ENCODE measurements at regions not wholly inside any gene's neighbourhood (a gene's known extent, or its start where the extent isn't known, plus 50 kb on each side); places are given as distances from the start of the nearest gene placed in this dataset.
A peak's percentile ranks its signal among the peaks of the same experiment; 100 is the strongest.

- in situ Hi-C loops (cut with HindIII; ENCODE audit: low pct_unique_long_range_greater_than_20kb, low sequenced_read_pairs) = no loop called here
- DNase-seq (ENCODE audit: low read depth, low spot score) = no peak
Observed at GRCh38 chr1:104348277-104348676, 598.6 kb downstream of the AMY1C start.

GRCh38 chr1:104353580-104353979, 603.9 kb downstream of the AMY1C start:
- DNase-seq (ENCODE audit: low read depth, low spot score) = no peak
- in situ Hi-C loops (cut with HindIII; ENCODE audit: low pct_unique_long_range_greater_than_20kb, low sequenced_read_pairs) = no loop called here

- peak; percentile 13 for DNase-seq (ENCODE audit: low read depth, low spot score)
- in situ Hi-C loops (cut with HindIII; ENCODE audit: low pct_unique_long_range_greater_than_20kb, low sequenced_read_pairs) = no loop called here
Observed at GRCh38 chr1:104358086-104358485, 608.4 kb downstream of the AMY1C start.

- peak; percentile 79 for DNase-seq (ENCODE audit: low read depth, low spot score)
- in situ Hi-C loops (cut with HindIII; ENCODE audit: low pct_unique_long_range_greater_than_20kb, low sequenced_read_pairs) = no loop called here
Observed at GRCh38 chr1:104358621-104359020, 608.9 kb downstream of the AMY1C start.

GRCh38 chr1:104378414-104378813, 628.7 kb downstream of the AMY1C start:
- in situ Hi-C loops (cut with HindIII; ENCODE audit: low pct_unique_long_range_greater_than_20kb, low sequenced_read_pairs) = no loop called here
- no peak for DNase-seq (ENCODE audit: low read depth, low spot score)

GRCh38 chr1:104380003-104380402, 630.3 kb downstream of the AMY1C start:
- in situ Hi-C loops (cut with HindIII; ENCODE audit: low pct_unique_long_range_greater_than_20kb, low sequenced_read_pairs) = no loop called here
- DNase-seq (ENCODE audit: low read depth, low spot score) = peak; percentile 52

- in situ Hi-C loops (cut with HindIII; ENCODE audit: low pct_unique_long_range_greater_than_20kb, low sequenced_read_pairs) = no loop called here
- DNase-seq (ENCODE audit: low read depth, low spot score) = peak; percentile 89
Observed at GRCh38 chr1:104387716-104388508, 638.2 kb downstream of the AMY1C start.

GRCh38 chr1:104392552-104392951, 642.9 kb downstream of the AMY1C start:
- in situ Hi-C loops (cut with HindIII; ENCODE audit: low pct_unique_long_range_greater_than_20kb, low sequenced_read_pairs) = no loop called here

GRCh38 chr1:104402178-104402577, 652.5 kb downstream of the AMY1C start:
- in situ Hi-C loops (cut with HindIII; ENCODE audit: low pct_unique_long_range_greater_than_20kb, low sequenced_read_pairs) = no loop called here

More at GRCh38 chr1:104392552-104392951, 642.9 kb downstream of the AMY1C start:
- DNase-seq (ENCODE audit: low read depth, low spot score) = no peak

GRCh38 chr1:104403883-104404282, 654.2 kb downstream of the AMY1C start:
- DNase-seq (ENCODE audit: low read depth, low spot score) = no peak
- in situ Hi-C loops (cut with HindIII; ENCODE audit: low pct_unique_long_range_greater_than_20kb, low sequenced_read_pairs) = no loop called here

More at GRCh38 chr1:104402178-104402577, 652.5 kb downstream of the AMY1C start:
- DNase-seq (ENCODE audit: low read depth, low spot score) = peak; percentile 10

GRCh38 chr1:104406728-104407127, 657.0 kb downstream of the AMY1C start:
- DNase-seq (ENCODE audit: low read depth, low spot score) = peak; percentile 94
- in situ Hi-C loops (cut with HindIII; ENCODE audit: low pct_unique_long_range_greater_than_20kb, low sequenced_read_pairs) = no loop called here

- in situ Hi-C loops (cut with HindIII; ENCODE audit: low pct_unique_long_range_greater_than_20kb, low sequenced_read_pairs) = no loop called here
- no peak for DNase-seq (ENCODE audit: low read depth, low spot score)
Observed at GRCh38 chr1:104408268-104408667, 658.6 kb downstream of the AMY1C start.

GRCh38 chr1:104435255-104435654, 685.6 kb downstream of the AMY1C start:
- no peak for DNase-seq (ENCODE audit: low read depth, low spot score)
- in situ Hi-C loops (cut with HindIII; ENCODE audit: low pct_unique_long_range_greater_than_20kb, low sequenced_read_pairs) = no loop called here

- no peak for DNase-seq (ENCODE audit: low read depth, low spot score)
- in situ Hi-C loops (cut with HindIII; ENCODE audit: low pct_unique_long_range_greater_than_20kb, low sequenced_read_pairs) = no loop called here
Observed at GRCh38 chr1:104440011-104440410, 690.3 kb downstream of the AMY1C start.

GRCh38 chr1:104456724-104457123, 707.0 kb downstream of the AMY1C start:
- in situ Hi-C loops (cut with HindIII; ENCODE audit: low pct_unique_long_range_greater_than_20kb, low sequenced_read_pairs) = no loop called here

GRCh38 chr1:104459886-104460285, 710.2 kb downstream of the AMY1C start:
- in situ Hi-C loops (cut with HindIII; ENCODE audit: low pct_unique_long_range_greater_than_20kb, low sequenced_read_pairs) = no loop called here
- no peak for DNase-seq (ENCODE audit: low read depth, low spot score)

More at GRCh38 chr1:104456724-104457123, 707.0 kb downstream of the AMY1C start:
- no peak for DNase-seq (ENCODE audit: low read depth, low spot score)

GRCh38 chr1:104460880-104461279, 711.2 kb downstream of the AMY1C start:
- DNase-seq (ENCODE audit: low read depth, low spot score) = no peak
- in situ Hi-C loops (cut with HindIII; ENCODE audit: low pct_unique_long_range_greater_than_20kb, low sequenced_read_pairs) = no loop called here

GRCh38 chr1:104463126-104463697, 713.5 kb downstream of the AMY1C start:
- no peak for DNase-seq (ENCODE audit: low read depth, low spot score)
- in situ Hi-C loops (cut with HindIII; ENCODE audit: low pct_unique_long_range_greater_than_20kb, low sequenced_read_pairs) = no loop called here

- in situ Hi-C loops (cut with HindIII; ENCODE audit: low pct_unique_long_range_greater_than_20kb, low sequenced_read_pairs) = no loop called here
Observed at GRCh38 chr1:104466068-104466467, 716.4 kb downstream of the AMY1C start.

More at GRCh38 chr1:104466068-104466467, 716.4 kb downstream of the AMY1C start:
- no peak for DNase-seq (ENCODE audit: low read depth, low spot score)

All from SK-MEL-5 (cell line).